BLaER1 treated with 17β-estradiol and CSF1 and Interleukin-3, amounts not matched to agents 10 nM and 100 nM (cell line): ENCODE measurements at regions not wholly inside any gene's neighbourhood (a gene's known extent, or its start where the extent isn't known, plus 50 kb on each side); places are given as distances from the start of the nearest gene placed in this dataset.

Experiments
- H3K27ac ChIP-seq, 11 experiments: shearing (Covaris generic); formaldehyde crosslinking; 2 replicates each; pipeline ENCODE4 v1.8.1; 2022
- H3K27me3 ChIP-seq, 11 experiments: shearing (Covaris generic); formaldehyde crosslinking; 2 replicates each; pipeline ENCODE4 v1.8.1; 2022
- H3K36me3 ChIP-seq, 11 experiments: shearing (Covaris generic); formaldehyde crosslinking; 2 replicates each; pipeline ENCODE4 v1.8.1; 2022
- H3K4me1 ChIP-seq, 10 experiments: shearing (Covaris generic); formaldehyde crosslinking; 2 replicates each; pipeline ENCODE4 v1.8.1; 2022
- H3K4me2 ChIP-seq, 11 experiments: shearing (Covaris generic); formaldehyde crosslinking; 2 replicates each; pipeline ENCODE4 v1.8.1; 2022
- H3K4me3 ChIP-seq, 10 experiments: shearing (Covaris generic); formaldehyde crosslinking; 2 replicates each; pipeline ENCODE4 v1.8.1; 2022
- H3K9ac ChIP-seq, 11 experiments: shearing (Covaris generic); formaldehyde crosslinking; 2 replicates each; pipeline ENCODE4 v1.8.1; 2022
- H3K9me3 ChIP-seq, 11 experiments: shearing (Covaris generic); formaldehyde crosslinking; replicated peaks in 1 of 11; 2 replicates each; pipeline ENCODE4 v1.8.1; 2022
- H4K20me1 ChIP-seq, 11 experiments: shearing (Covaris generic); formaldehyde crosslinking; 2 replicates each; pipeline ENCODE4 v1.8.1; 2022
- Cebpa-rat ChIP-seq, 11 experiments: shearing (Covaris generic); IDR thresholded peaks; 2 replicates each; pipeline ENCODE4 v1.8.1; 2022

- H3K4me1 ChIP-seq, result no peaks in the 10 kb centered on the region
- TF ChIP-seq Cebpa-rat (IDR thresholded peaks at IDR 0.05), result no peak
- no peaks in the 10 kb centered on the region for H3K27me3 ChIP-seq
Observed at GRCh38 chr6:145141572-145141971, 593.7 kb downstream of the EPM2A start.

GRCh38 chr6:145142958-145143357 is 592.4 kb downstream of the EPM2A start:
- Histone ChIP-seq H3K4me1 (peaks cover 0 to 6% (median 3%) of the 10 kb centered on the region in 10 experiments; a peak in 9 of 20 replicates), H3K36me3 (no peaks in the 10 kb centered on the region), H3K9me3 (no peaks in the 10 kb centered on the region), H3K9ac (no peak overlapping the region), H4K20me1 (no peaks in the 10 kb centered on the region), H3K4me2 (no peak overlapping the region), H3K27ac (no peak overlapping the region), H3K4me3 (no peak overlapping the region), H3K27me3 (no peaks in the 10 kb centered on the region)
- TF ChIP-seq Cebpa-rat (IDR thresholded peaks at IDR 0.05), result no peak

More at GRCh38 chr6:145141572-145141971, 593.7 kb downstream of the EPM2A start:
- no peak overlapping the region for H3K27ac ChIP-seq
- no peaks in the 10 kb centered on the region for H4K20me1 ChIP-seq
- no peaks in the 10 kb centered on the region for H3K36me3 ChIP-seq
- no peak overlapping the region for H3K9ac ChIP-seq
- no peak overlapping the region for H3K4me3 ChIP-seq
- no peaks in the 10 kb centered on the region for H3K9me3 ChIP-seq
- no peak overlapping the region for H3K4me2 ChIP-seq

DNA sequence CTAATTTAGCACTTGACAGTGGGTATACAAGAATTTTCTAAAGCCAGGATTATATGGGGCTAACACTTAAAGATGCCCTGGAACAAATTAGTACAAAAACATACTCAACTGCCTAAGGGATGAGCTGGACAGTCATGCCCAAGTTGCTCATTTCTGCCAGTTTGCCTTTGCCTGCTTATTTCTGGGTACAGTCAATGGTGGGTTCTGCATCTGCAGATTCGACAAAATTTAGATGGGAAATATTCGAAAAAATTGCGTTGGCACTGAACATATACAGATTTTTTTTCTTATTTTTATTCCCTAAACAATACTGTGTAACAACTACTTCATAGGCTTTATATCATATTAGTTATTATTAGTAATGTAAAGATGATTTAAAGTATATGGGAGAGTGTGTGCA is 591.9 kb downstream of the EPM2A start:
- Histone ChIP-seq H3K36me3 (no peaks in the 10 kb centered on the region), H3K9me3 (no peaks in the 10 kb centered on the region), H3K4me2 (no peak overlapping the region), H3K27me3 (no peaks in the 10 kb centered on the region), H4K20me1 (no peaks in the 10 kb centered on the region), H3K27ac (no peak overlapping the region), H3K4me1 (peaks cover 0 to 10% (median 7%) of the 10 kb centered on the region in 10 experiments; a peak in 9 of 20 replicates), H3K9ac (no peak overlapping the region), H3K4me3 (no peak overlapping the region)
- no peak for TF ChIP-seq Cebpa-rat (IDR thresholded peaks at IDR 0.05)

GRCh38 chr6:145147559-145147958 is 587.8 kb downstream of the EPM2A start:
- Histone ChIP-seq H3K27ac (peak overlapping the region in 6 of 11 experiments; percentile 39 to 65 (median 48); a peak in 8 of 22 replicates), H3K4me3 (no peak overlapping the region), H3K9ac (no peak overlapping the region), H3K36me3 (no peaks in the 10 kb centered on the region), H3K4me1 (peaks cover 0 to 17% (median 10%) of the 10 kb centered on the region in 10 experiments; a peak in 9 of 20 replicates), H3K9me3 (no peaks in the 10 kb centered on the region), H4K20me1 (no peaks in the 10 kb centered on the region), H3K4me2 (peak overlapping the region in 3 of 11 experiments; percentile 34 to 57 (median 48); a peak in 5 of 22 replicates), H3K27me3 (no peaks in the 10 kb centered on the region)
- TF ChIP-seq Cebpa-rat (IDR thresholded peaks at IDR 0.05), result no peak

DNA sequence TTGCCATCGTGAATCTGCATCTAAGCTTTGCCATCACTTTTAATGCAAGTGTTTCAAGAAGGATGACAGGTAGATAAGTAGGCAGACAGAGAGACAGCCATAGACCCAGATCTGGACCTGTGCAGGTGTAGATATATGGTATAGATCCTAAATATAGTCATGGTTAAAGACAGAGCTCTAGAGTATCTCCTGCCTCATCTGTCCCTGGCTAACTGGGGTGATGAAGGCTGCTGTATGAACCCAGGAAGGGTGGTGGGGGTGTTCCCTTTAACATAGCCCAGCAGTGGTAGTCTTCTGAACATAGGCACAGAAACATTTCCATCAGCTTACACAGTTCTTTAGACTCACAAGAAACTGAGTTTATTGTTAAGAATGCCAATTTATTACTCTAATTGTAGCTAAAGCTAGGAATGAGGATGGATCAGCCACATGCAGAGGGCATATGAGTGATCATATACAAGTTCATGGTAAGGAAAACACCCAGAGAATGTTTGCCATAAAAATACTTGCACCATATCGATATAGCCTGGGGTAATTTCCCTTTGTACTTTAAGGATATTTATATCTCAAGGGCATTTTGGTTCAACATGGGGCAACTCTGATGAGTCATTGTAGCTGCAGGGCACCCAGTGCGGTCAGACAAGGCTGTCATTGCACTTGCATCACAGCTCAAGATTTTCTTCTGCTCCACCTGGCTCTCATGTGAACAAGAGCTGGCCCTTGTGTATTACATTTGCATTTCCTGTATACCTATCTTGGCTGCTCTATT is 587.2 kb downstream of the EPM2A start:
- no peak overlapping the region for H3K4me3 ChIP-seq
- peak overlapping the region in 9 of 11 experiments; percentile 21 to 65 (median 45); a peak in 11 of 22 replicates for H3K27ac ChIP-seq
- peak in 5 of 11 experiments; percentile 15 to 64 (median 19); a peak in 5 of 22 replicates for TF ChIP-seq Cebpa-rat (IDR thresholded peaks at IDR 0.05)
- no peaks in the 10 kb centered on the region for H4K20me1 ChIP-seq
- H3K9me3 ChIP-seq, result no peaks in the 10 kb centered on the region
- H3K9ac ChIP-seq, result no peak overlapping the region
- no peaks in the 10 kb centered on the region for H3K27me3 ChIP-seq
- no peaks in the 10 kb centered on the region for H3K36me3 ChIP-seq
- peak overlapping the region in 8 of 11 experiments; percentile 12 to 57 (median 38); a peak in 13 of 22 replicates for H3K4me2 ChIP-seq
- peaks cover 0 to 17% (median 10%) of the 10 kb centered on the region in 10 experiments; a peak in 9 of 20 replicates for H3K4me1 ChIP-seq

DNA sequence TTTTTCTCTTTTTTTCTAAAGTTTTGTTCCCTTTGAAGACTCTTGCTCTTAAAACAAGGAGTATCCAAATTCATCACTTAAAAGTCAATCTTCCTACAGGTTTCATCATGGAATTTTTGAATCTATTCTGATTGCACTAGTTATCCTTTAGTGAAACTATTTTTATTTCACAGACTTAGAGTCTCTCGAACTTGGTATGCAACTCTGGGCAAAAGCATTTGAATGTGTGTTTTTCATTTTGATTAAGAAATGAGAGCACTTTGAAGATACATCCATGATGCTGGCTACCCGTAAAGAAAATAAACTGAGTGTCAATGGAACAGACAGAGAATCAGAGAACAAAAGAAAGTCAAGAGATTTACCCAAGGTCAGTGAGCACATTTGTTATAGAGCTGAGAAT is 586.5 kb downstream of the EPM2A start:
- Histone ChIP-seq H3K4me3 (no peak overlapping the region), H3K27ac (0 out of 22 replicates have a peak overlapping the region, but pooled peaks of 1 of the 11 experiments have one; percentile 28), H3K27me3 (no peaks in the 10 kb centered on the region), H3K36me3 (no peaks in the 10 kb centered on the region), H4K20me1 (no peaks in the 10 kb centered on the region), H3K9me3 (no peaks in the 10 kb centered on the region), H3K9ac (no peak overlapping the region), H3K4me2 (peak overlapping the region in 4 of 11 experiments; percentile 35 to 57 (median 45); a peak in 5 of 22 replicates), H3K4me1 (peaks cover 0 to 17% (median 10%) of the 10 kb centered on the region in 10 experiments; a peak in 9 of 20 replicates)
- TF ChIP-seq Cebpa-rat (IDR thresholded peaks at IDR 0.05), result 0 out of 22 replicates have a peak, but pooled peaks of 1 of the 11 experiments have one; percentile 1

- no peak overlapping the region for H3K4me3 ChIP-seq
- no peak overlapping the region for H3K9ac ChIP-seq
- no peak overlapping the region for H3K4me2 ChIP-seq
- no peak overlapping the region for H3K27ac ChIP-seq
- peaks cover 0 to 17% (median 10%) of the 10 kb centered on the region in 10 experiments; a peak in 9 of 20 replicates for H3K4me1 ChIP-seq
- no peaks in the 10 kb centered on the region for H3K36me3 ChIP-seq
- no peaks in the 10 kb centered on the region for H3K9me3 ChIP-seq
- H3K27me3 ChIP-seq, result no peaks in the 10 kb centered on the region
- H4K20me1 ChIP-seq, result no peaks in the 10 kb centered on the region
- no peak for TF ChIP-seq Cebpa-rat (IDR thresholded peaks at IDR 0.05)
Observed at GRCh38 chr6:145151624-145152023, 583.7 kb downstream of the EPM2A start.

GRCh38 chr6:145153495-145153894 is 581.8 kb downstream of the EPM2A start:
- Histone ChIP-seq H3K9me3 (peaks cover 9 to 14% (median 11%) of the 10 kb centered on the region in 11 experiments), H3K4me1 (peaks cover 0 to 6% (median 1%) of the 10 kb centered on the region in 10 experiments; a peak in 8 of 20 replicates), H3K9ac (no peak overlapping the region), H3K27ac (no peak overlapping the region), H3K4me3 (no peak overlapping the region), H4K20me1 (no peaks in the 10 kb centered on the region), H3K27me3 (no peaks in the 10 kb centered on the region), H3K36me3 (no peaks in the 10 kb centered on the region), H3K4me2 (no peak overlapping the region)
- TF ChIP-seq Cebpa-rat (IDR thresholded peaks at IDR 0.05), result no peak

GRCh38 chr6:145155411-145155810 is 579.9 kb downstream of the EPM2A start:
- Histone ChIP-seq H3K27me3 (no peaks in the 10 kb centered on the region), H4K20me1 (no peaks in the 10 kb centered on the region), H3K27ac (no peak overlapping the region), H3K4me1 (no peaks in the 10 kb centered on the region), H3K36me3 (no peaks in the 10 kb centered on the region), H3K9ac (no peak overlapping the region), H3K4me3 (no peak overlapping the region), H3K4me2 (no peak overlapping the region), H3K9me3 (peaks cover 23 to 33% (median 27%) of the 10 kb centered on the region in 11 experiments)
- no peak for TF ChIP-seq Cebpa-rat (IDR thresholded peaks at IDR 0.05)
